ENCODE measurements at regions not wholly inside any gene's neighbourhood (a gene's known extent, or its start where the extent isn't known, plus 50 kb on each side); places are given as distances from the start of the nearest gene placed in this dataset.

DNA sequence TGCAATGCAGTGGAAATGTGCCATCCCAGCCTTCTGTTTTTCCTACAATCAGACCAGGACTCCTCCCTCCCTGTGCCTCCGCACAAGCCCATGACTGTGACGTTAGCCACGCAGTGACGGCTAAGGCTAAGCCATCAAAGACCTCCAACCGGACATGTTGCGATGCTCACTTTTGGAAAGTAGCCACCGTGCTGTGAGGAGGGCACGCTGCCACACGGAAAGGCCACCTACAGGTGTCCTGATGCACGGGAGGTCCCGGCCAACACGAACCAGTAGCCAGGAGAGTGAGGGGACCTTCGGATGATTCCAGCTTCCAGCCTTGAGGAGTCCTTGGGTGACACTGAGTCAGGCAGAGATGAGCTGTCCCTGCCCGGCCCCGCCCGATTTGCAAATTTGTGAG lies 53.9 kb downstream of the FOXL1 start:
- no peak for DNase-seq

DNA sequence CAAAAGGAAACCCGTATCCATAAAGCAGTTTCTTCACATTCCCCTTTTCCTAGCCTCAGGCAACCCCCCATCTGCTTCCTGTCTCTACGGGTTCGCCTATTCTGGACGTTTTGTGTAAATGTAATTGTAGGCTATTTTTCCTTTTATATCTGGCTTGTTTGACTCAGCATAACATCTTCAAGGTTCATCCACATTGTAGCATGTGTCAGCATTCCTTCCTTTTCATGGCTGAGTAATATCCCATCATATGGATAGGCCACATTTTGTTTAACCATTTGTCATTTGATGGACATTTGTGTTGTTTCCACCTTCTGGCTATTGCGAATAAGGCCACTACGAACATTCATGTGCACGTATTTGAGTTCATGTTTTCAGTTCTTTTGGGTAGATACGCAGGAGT lies 54.6 kb downstream of the FOXL1 start:
- no peak for DNase-seq

- no peak for DNase-seq
Observed at GRCh38 chr16:86634292-86634691, 55.9 kb downstream of the FOXL1 start.

DNA sequence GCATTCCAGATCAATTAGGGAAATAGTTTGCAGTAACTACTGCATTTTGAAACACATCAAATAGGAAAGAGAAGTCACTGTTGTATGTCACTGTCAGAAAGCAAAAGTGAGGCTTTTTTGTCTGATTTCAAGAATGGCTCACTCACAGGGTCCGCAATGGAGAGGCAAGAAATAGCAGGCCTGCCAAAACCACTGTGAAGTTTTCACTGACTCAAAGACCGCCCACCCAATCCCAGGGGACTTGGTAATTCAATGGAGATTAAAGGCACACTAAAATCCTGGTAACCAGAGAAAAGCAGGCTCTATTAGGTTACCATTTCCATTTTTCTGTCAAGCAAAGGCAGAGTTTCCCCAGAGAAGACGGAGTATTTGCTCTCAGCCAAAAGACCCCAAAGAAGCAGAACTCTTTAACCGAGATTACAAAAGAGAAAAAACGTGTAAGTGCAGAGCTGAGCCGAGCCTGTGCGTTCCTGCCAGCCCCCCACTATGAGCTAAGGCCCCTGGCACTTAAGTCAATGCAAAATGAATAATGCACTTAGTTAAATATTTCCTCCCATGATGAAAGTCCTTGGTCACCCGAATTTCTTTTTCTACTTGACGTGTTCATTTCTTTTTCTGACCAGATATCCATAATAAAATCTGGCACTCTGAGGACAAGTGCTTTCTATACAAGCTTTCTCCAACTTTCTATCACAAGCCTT lies 57.0 kb downstream of the FOXL1 start:
- no peak for DNase-seq

GRCh38 chr16:86635926-86636325 lies 57.6 kb downstream of the FOXL1 start:
- no peak for DNase-seq

GRCh38 chr16:86637744-86638143 lies 59.4 kb downstream of the FOXL1 start:
- DNase-seq = no peak

GRCh38 chr16:86638642-86639041 lies 60.3 kb downstream of the FOXL1 start:
- DNase-seq = no peak

- DNase-seq = no peak
Observed at GRCh38 chr16:86639354-86639753, 61.0 kb downstream of the FOXL1 start.

GRCh38 chr16:86640265-86640843 lies 62.0 kb downstream of the FOXL1 start:
- no peak for DNase-seq

GRCh38 chr16:86642087-86642486 lies 63.7 kb downstream of the FOXL1 start:
- no peak for DNase-seq

- DNase-seq = no peak
Observed at GRCh38 chr16:86643671-86644070, 65.3 kb downstream of the FOXL1 start.

GRCh38 chr16:86647561-86647960 lies 69.2 kb downstream of the FOXL1 start:
- DNase-seq = no peak

- DNase-seq = no peak
Observed at GRCh38 chr16:86649875-86650274, 71.5 kb downstream of the FOXL1 start.

DNA sequence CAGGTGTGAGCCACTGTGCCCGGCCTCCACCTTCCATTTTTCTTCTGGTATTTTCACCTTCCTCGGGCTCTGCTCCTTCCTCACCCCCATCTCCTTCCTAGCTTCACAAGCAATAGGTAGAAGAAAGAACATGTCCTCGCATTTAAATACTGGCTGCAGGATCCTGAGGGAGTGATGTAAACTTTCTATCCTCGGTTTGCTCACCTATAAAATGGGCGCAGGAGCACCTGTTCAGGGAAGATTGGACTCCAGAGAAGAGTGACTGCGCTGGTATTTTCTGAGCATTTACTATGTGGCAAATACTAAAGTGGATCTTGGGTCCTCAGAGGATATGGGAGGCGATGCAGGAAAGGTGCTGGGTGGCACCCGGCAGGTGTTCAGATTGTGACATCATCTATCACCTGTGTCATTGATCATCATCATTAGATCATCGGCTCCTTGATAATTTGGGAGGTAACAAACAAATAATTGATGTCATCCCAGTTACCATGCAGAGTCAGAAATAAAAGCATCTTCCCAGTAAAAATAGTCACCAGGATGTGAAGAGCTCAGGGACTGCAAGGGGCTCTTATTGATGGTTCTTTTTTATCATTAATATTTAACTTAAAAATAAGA lies 72.8 kb downstream of the FOXL1 start:
- no peak for DNase-seq

DNA sequence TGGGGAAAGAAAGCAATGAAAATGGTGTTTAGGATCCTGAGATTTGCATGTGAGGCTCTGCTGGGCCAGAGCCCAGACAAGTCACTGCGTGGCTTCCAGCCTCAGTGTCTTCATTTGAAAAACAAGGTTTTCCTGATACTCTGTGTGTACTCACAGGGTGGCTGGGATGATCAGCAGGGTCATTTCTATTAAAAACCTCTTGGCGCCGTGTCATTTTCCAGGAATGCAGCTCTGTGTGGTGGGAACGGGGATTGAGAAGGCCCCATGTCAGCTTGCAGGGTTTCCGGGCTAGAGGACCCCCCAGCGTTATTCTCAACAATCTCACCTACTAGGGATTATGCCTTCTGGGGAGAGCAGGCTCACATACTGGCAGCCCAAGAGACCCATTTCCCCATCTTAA lies 73.5 kb downstream of the FOXL1 start:
- DNase-seq = no peak

- no peak for DNase-seq
Observed at GRCh38 chr16:86653285-86654006, 75.1 kb downstream of the FOXL1 start.

DNA sequence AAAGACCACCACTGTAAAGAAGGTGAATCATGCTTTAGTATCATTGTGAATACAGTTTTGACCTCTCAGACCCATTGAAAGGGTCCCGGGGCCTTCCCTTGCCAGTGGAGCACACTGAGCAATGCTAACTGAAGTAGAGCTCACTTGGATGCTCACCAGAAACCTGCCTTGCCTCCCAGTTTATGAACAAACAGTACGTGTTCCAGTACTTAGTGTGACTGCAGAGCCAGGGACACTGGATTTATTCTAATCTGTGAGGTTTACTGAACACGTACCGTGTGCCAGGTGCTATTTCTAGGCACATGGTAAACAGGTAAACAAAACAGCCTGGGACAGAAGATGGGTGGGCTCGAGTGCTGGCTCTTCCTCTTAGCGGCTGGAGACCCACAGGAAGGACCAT lies 79.6 kb downstream of the FOXL1 start:
- DNase-seq = no peak

- no peak for DNase-seq
Observed at GRCh38 chr16:86660623-86661022, 82.3 kb downstream of the FOXL1 start.

- DNase-seq = no peak
Observed at GRCh38 chr16:86661706-86662105, 83.4 kb downstream of the FOXL1 start.

DNA sequence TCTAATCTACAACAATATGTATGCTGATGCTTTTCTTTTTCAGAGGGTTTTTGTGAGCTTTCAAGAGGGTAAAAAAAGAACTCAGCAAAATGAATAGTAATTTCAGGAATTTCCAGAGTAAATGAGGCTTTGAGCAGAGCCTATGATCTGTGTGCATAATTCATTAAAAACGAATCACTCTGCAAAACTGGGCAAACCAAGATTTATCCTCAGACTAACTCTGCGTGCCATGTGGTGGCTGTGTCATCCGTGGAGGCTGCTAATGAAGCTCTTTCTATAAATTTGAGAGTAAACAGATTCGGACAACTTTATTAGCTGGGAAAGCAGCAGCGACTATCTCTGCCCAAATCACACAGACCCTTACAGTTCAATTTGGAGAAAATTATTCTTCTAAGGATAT lies 83.8 kb downstream of the FOXL1 start:
- no peak for DNase-seq

DNA sequence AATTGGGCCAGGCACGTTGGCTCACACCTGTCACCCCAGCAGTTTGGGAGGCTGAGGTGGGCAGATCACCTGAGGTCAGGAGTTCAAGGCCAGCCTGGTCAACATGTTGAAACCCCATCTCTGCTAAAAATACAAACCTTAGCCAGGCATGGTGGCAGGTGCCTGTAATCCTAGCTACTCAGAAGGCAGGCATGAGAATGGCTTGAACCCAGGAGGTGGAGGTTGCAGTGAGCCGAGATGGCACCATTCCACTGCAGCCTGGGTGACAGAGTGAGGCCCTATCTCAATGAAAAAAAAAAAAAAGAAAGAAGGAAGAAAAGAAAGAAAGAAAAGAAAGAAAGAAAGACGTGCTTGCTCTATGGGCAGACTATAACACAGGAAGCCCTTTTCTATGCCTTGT lies 84.4 kb downstream of the FOXL1 start:
- no peak for DNase-seq

- no peak for DNase-seq
Observed at GRCh38 chr16:86663685-86664521, 85.6 kb downstream of the FOXL1 start.

Data from GF-D8 (cell line).